ENCODE measurements at regions not wholly inside any gene's neighbourhood (a gene's known extent, or its start where the extent isn't known, plus 50 kb on each side); places are given as distances from the start of the nearest gene placed in this dataset.

GRCh38 chr12:107500307-107500706, 185.3 kb upstream of the PWP1 start (continued):
- no peak for TF ChIP-seq CHD7 (IDR thresholded peaks at IDR 0.05; ENCODE audit: insufficient replicate concordance, low read length)
- no peak for TF ChIP-seq EP300 (IDR thresholded peaks at IDR 0.05; ENCODE audit: borderline replicate concordance in 1 of 2, low read depth in 2 of 2, low read length in 2 of 2)
- no peak for TF ChIP-seq USF2 (IDR thresholded peaks at IDR 0.05; ENCODE audit: low read length)
- no peak for TF ChIP-seq SIRT6 (IDR thresholded peaks at IDR 0.05; ENCODE audit: low read length)

Measured in H1 (cell line).